ENCODE measurements at regions not wholly inside any gene's neighbourhood (a gene's known extent, or its start where the extent isn't known, plus 50 kb on each side); places are given as distances from the start of the nearest gene placed in this dataset.

DNA sequence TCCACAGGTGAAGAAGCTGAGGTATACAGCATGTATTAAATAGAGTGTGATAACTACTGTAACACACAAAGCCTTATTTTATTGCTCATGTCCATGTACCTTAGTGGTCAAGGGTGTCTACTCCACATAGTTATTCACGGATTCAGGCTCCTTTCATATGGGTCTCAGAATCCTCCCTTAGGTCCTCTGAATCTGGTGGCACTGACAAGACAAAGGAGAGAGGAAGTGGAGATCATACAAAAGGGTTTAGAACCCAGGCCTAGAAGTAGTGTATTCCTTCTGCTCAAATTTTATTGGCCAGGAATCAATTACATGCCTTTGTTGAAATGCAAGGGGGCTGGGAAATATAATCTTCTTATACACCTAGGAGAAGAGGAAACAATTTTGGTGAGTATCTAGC is 164.6 kb downstream of the PTEN start:
- TF ChIP-seq, protein P1, sequence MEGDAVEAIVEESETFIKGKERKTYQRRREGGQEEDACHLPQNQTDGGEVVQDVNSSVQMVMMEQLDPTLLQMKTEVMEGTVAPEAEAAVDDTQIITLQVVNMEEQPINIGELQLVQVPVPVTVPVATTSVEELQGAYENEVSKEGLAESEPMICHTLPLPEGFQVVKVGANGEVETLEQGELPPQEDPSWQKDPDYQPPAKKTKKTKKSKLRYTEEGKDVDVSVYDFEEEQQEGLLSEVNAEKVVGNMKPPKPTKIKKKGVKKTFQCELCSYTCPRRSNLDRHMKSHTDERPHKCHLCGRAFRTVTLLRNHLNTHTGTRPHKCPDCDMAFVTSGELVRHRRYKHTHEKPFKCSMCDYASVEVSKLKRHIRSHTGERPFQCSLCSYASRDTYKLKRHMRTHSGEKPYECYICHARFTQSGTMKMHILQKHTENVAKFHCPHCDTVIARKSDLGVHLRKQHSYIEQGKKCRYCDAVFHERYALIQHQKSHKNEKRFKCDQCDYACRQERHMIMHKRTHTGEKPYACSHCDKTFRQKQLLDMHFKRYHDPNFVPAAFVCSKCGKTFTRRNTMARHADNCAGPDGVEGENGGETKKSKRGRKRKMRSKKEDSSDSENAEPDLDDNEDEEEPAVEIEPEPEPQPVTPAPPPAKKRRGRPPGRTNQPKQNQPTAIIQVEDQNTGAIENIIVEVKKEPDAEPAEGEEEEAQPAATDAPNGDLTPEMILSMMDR (IDR thresholded peaks at IDR 0.05), result no peak
- TF ChIP-seq POLR2AphosphoS5 (IDR thresholded peaks at IDR 0.05), result no peak
- no peak for TF ChIP-seq EP300 (IDR thresholded peaks at IDR 0.05; ENCODE audit: low read depth)

Measured in transverse colon (tissue), 4 donors.